T-cell (primary cell): ENCODE measurements at regions not wholly inside any gene's neighbourhood (a gene's known extent, or its start where the extent isn't known, plus 50 kb on each side); places are given as distances from the start of the nearest gene placed in this dataset.

Experiments
- ATAC-seq, 4 experiments: fragments of 200-7000 bp in 3 of 4; fragments of 150-1000 bp in 1 of 4; cut with Tn5 transposase; replicated peaks in 1 of 4; 1 replicate in 3 of 4; 2 replicates in 1 of 4; pipeline ENCODE4 v1.10.0; 2021; ENCODE audit warnings: moderate library complexity in 3 of 4, mild to moderate bottlenecking in 2 of 4, moderate number of reproducible peaks in 1 of 4
- CTCF ChIA-PET, 2 donors: fragments of 300-600 bp; sonication (Branson Sonifier 250); formaldehyde crosslinking; loops; one replicate each; lab custom pipeline; 2022; ENCODE audit warnings: antibody characterized with exemption in 2 of 2; lab: Charles Lee
- POLR2A ChIA-PET, 2 donors: fragments of 300-600 bp; sonication (Branson Sonifier 250); formaldehyde crosslinking; loops; one replicate each; lab custom pipeline; 2022; ENCODE audit warnings: antibody characterized with exemption in 2 of 2; lab: Charles Lee
- DNase-seq, 35 experiments: peaks; one replicate each; pipeline versions ENCODE4 v3.0.0 to v3.0.0-alpha.2; 2013 to 2023
- H3K27ac ChIP-seq: one replicate; pipeline ENCODE4 v1.5.1; 2013; ENCODE audit warnings: low read length
- H3K27me3 ChIP-seq, 2 experiments: replicated peaks in 1 of 2; 1 replicate in 1 of 2; 2 replicates in 1 of 2; pipeline versions ENCODE4 v1.6.1 to v1.7.0; 2013; ENCODE audit warnings: low read length in 1 of 2, mixed read lengths in 1 of 2; ENCODE audit not compliant: control insufficient read depth in 2 of 2, insufficient read depth in 2 of 2; ENCODE audit errors: extremely low read depth in 1 of 2
- H3K36me3 ChIP-seq, 2 donors: 1 replicate in 1 of 2; 2 replicates in 1 of 2; pipeline versions ENCODE4 v1.6.1 to v1.7.0; 2013; ENCODE audit warnings: low read length in 1 of 2; ENCODE audit not compliant: control insufficient read depth in 2 of 2, insufficient read depth in 1 of 2; ENCODE audit errors: extremely low read depth in 1 of 2
- H3K4me1 ChIP-seq, 2 experiments: 1 replicate in 1 of 2; 2 replicates in 1 of 2; pipeline versions ENCODE4 v1.6.1 to v1.7.0; 2013; ENCODE audit warnings: low read length in 2 of 2, mixed read lengths in 1 of 2; ENCODE audit not compliant: insufficient read depth in 2 of 2, control insufficient read depth in 1 of 2; ENCODE audit errors: extremely low read depth in 1 of 2
- H3K4me3 ChIP-seq, 2 donors: 1 replicate in 1 of 2; 2 replicates in 1 of 2; pipeline versions ENCODE4 v1.5.1 to v1.7.0; 2013; ENCODE audit warnings: mild to moderate bottlenecking in 2 of 2, low read length in 1 of 2, moderate library complexity in 1 of 2; ENCODE audit not compliant: control insufficient read depth in 1 of 2; ENCODE audit errors: extremely low read depth in 1 of 2
- H3K9me3 ChIP-seq: 2 replicates; pipeline ENCODE4 v1.7.0; 2013
- H3K27ac Mint-ChIP-seq, 2 donors: one replicate each; pipeline ENCODE4 v1.8.0; 2020 to 2021; ENCODE audit warnings: mild to moderate bottlenecking in 2 of 2, mixed read lengths in 2 of 2
- H3K27me3 Mint-ChIP-seq, 2 donors: one replicate each; pipeline ENCODE4 v1.8.0; 2021 to 2022; ENCODE audit warnings: mixed read lengths in 2 of 2
- H3K36me3 Mint-ChIP-seq: one replicate; pipeline ENCODE4 v1.8.0; 2021; ENCODE audit warnings: mixed read lengths
- H3K4me1 Mint-ChIP-seq, 3 donors: one replicate each; pipeline ENCODE4 v1.8.0; 2020 to 2022; ENCODE audit warnings: mixed read lengths in 3 of 3, mild to moderate bottlenecking in 1 of 3
- H3K4me3 Mint-ChIP-seq, 3 donors: one replicate each; pipeline ENCODE4 v1.8.0; 2020 to 2022; ENCODE audit warnings: mild to moderate bottlenecking in 3 of 3, mixed read lengths in 3 of 3, moderate library complexity in 3 of 3
- H3K9me3 Mint-ChIP-seq, 3 donors: one replicate each; pipeline ENCODE4 v1.8.0; 2020 to 2022; ENCODE audit warnings: mixed read lengths in 3 of 3
- WGBS: methylation state at CpG from one replicate; pipeline ENCODE4 v1.1.5; 2013; ENCODE audit warnings: missing lambda C conversion rate; ENCODE audit not compliant: insufficient coverage; 5-methylcytosine and 5-hydroxymethylcytosine counted together

DNA sequence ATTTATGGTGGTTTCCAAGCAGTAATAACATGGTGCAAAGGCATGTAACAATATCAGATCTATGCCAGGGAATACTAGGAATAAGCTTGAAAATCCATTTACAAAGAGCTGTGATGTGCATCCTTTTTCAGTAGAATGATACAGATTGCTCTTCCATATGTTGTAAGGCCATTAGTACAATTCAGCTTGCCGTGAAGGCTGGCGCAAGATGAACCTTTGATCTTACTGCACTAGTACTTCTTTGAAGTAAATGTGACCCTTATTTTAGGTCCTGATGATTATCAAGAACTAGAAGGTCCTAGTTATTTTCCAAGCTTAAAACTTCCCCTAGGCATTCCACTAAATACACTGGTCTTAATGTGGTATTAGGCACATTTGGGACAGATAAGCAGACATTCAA lies 210.1 kb upstream of the CD96 start:
- H3K27me3 ChIP-seq: no peaks in the 10 kb centered on the region
- ChIA-PET POLR2A (no interaction called here), CTCF (interaction anchor here in 1 of 2 donors (0.6 kb wide), 1 partner anchor 377 kb away, joined by 3 read pairs; no protein-coding TSS in a partner anchor)
- H3K4me1 Mint-ChIP-seq: peaks cover 7 to 10% (median 7%) of the 10 kb centered on the region in 3 donors
- H3K27me3 Mint-ChIP-seq: no peaks in the 10 kb centered on the region
- peaks cover 0 to 7% of the 10 kb centered on the region in 2 experiments for H3K4me1 ChIP-seq
- DNase-seq (no peak), ATAC-seq (no peak)
- H3K36me3 ChIP-seq: no peaks in the 10 kb centered on the region
- no peak overlapping the region for H3K4me3 ChIP-seq
- WGBS: 100% methylated on average over 1 of the region's 2 CpGs
- no peaks in the 10 kb centered on the region for H3K9me3 ChIP-seq
- no peak overlapping the region for H3K27ac Mint-ChIP-seq
- H3K36me3 Mint-ChIP-seq: no peaks in the 10 kb centered on the region
- H3K27ac ChIP-seq: no peak overlapping the region
- H3K9me3 Mint-ChIP-seq: no peaks in the 10 kb centered on the region
- no peak overlapping the region for H3K4me3 Mint-ChIP-seq

DNA sequence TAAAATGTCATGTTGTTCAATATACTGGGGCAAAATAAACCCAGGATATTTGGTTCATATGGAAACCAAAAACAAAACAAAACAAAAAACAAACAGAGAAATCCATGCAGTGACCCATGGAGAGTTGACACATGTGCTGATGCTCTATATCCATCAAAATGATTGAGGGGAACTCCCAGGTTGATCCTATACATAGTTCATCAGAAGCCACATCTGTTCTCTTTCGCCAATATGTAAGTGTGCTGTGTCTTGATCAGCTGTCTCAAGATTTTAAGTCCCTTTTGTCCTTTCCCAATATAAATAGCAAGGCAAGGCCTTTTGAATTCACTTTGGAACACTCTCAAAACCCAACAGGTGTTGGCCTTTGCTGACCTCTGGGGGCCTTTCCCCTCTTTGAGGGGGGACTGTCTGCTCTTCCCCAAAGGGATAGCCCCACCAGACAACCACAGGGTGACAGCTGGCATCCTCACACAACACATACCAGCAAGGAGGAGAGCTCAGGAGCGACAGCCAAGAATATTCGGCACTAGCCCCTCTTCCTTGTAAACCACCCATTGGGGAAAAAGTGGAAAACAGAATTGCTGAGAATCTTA lies 209.4 kb upstream of the CD96 start:
- no peak for DNase-seq
- Histone ChIP-seq H3K9me3 (no peaks in the 10 kb centered on the region), H3K4me1 (peaks cover 0 to 7% of the 10 kb centered on the region in 2 experiments), H3K27ac (no peak overlapping the region), H3K4me3 (no peak overlapping the region), H3K36me3 (no peaks in the 10 kb centered on the region), H3K27me3 (no peaks in the 10 kb centered on the region)
- no peaks in the 10 kb centered on the region for H3K9me3 Mint-ChIP-seq
- H3K4me1 Mint-ChIP-seq: peaks cover 10 to 13% (median 10%) of the 10 kb centered on the region in 3 donors
- no peaks in the 10 kb centered on the region for H3K27me3 Mint-ChIP-seq
- no peaks in the 10 kb centered on the region for H3K36me3 Mint-ChIP-seq
- H3K27ac Mint-ChIP-seq: no peak overlapping the region
- ATAC-seq: no peak
- no peak overlapping the region for H3K4me3 Mint-ChIP-seq
- ChIA-PET CTCF (interaction anchor here (0.6 to 0.8 kb wide), 3 partner anchors 20 to 254 kb away, joined by 3 read pairs; no protein-coding TSS in a partner anchor), POLR2A (interaction anchor here in 1 of 2 donors (0.6 kb wide), 1 partner anchor 752 kb away, joined by 3 read pairs; no protein-coding TSS in a partner anchor)
- WGBS: no CpG with 5 or more reads among the region's 3 CpGs

DNA sequence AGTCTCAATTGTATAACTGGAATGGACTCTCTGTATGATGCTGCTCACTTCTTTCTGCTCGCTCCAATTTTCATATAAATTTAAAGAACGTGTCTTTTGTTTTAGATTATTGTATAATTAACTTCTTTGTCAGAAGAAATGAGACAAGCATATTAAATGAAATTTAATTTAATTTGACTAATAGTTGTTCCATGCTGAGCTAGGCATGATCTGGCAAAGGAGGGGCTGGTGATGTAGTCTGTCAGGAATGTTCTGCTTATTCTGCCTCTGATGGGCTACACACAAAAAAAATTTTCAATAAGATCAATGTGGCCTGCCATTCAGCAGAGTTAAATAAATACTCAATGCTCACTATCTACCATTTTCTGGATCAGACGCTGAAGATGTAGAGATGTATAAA lies 208.4 kb upstream of the CD96 start:
- no peak for ATAC-seq
- DNase-seq: no peak
- no peaks in the 10 kb centered on the region for H3K9me3 ChIP-seq
- POLR2A ChIA-PET: no interaction called here
- H3K4me1 ChIP-seq: peaks cover 0 to 7% of the 10 kb centered on the region in 2 experiments
- Mint-ChIP-seq H3K27me3 (no peaks in the 10 kb centered on the region), H3K9me3 (no peaks in the 10 kb centered on the region), H3K36me3 (no peaks in the 10 kb centered on the region), H3K4me3 (no peak overlapping the region), H3K27ac (no peak overlapping the region), H3K4me1 (peaks cover 13 to 18% (median 17%) of the 10 kb centered on the region in 3 donors)
- no peak overlapping the region for H3K4me3 ChIP-seq
- no peaks in the 10 kb centered on the region for H3K36me3 ChIP-seq
- CTCF ChIA-PET: no interaction called here
- no CpG with 5 or more reads among the region's 3 CpGs for WGBS
- no peaks in the 10 kb centered on the region for H3K27me3 ChIP-seq
- H3K27ac ChIP-seq: no peak overlapping the region

DNA sequence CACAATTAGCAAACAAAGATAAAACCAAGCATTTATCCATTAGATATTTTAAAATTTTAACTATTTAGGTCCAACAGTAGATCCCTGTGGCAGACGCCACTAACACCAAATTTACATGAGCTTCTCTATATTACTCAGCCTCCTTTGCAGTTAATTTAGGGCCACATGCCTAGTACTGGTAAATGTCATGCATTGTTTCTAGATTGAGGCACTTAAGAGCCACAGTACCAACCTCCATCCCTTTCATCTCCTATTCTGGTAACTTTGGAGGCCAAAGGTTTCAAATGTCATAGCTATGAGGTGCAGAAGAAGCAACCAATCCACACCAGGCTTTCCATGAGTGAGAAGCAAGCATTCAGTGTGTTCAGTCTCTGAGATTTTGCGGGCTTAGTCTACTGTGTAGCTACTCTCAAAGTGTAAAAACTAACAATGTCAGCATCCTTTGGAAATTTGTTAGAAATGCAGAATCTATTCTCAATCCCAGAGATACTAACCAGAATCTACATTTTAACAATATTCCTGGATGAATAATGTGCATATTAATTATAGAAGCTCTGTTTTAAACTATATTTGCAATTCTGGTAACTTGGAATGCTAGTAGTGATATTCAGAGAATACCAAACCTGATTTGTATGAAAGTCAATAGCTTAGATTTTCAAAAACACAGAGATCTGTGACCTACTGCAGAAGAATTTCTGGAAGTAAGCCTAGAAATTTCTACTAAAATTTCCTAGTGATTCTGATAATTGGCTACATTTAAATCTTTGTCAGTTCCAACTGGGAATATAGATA lies 206.3 kb upstream of the CD96 start:
- no peaks in the 10 kb centered on the region for H3K27me3 ChIP-seq
- H3K4me1 ChIP-seq: peaks cover 0 to 7% of the 10 kb centered on the region in 2 experiments
- Mint-ChIP-seq H3K36me3 (peaks cover 4% of the 10 kb centered on the region), H3K4me3 (no peak overlapping the region), H3K4me1 (peaks cover 13 to 18% (median 17%) of the 10 kb centered on the region in 3 donors), H3K27me3 (no peaks in the 10 kb centered on the region), H3K27ac (no peak overlapping the region), H3K9me3 (peaks cover 5 to 8% (median 6%) of the 10 kb centered on the region in 3 donors)
- ATAC-seq: no peak
- no peak overlapping the region for H3K4me3 ChIP-seq
- DNase-seq: no peak
- H3K27ac ChIP-seq: no peak overlapping the region
- POLR2A ChIA-PET: interaction anchor here in 1 of 2 donors (0.7 kb wide), 1 partner anchor 155 kb away, joined by 3 read pairs; no protein-coding TSS in a partner anchor
- H3K9me3 ChIP-seq: no peaks in the 10 kb centered on the region
- no peaks in the 10 kb centered on the region for H3K36me3 ChIP-seq
- 100% methylated on average over 1 of the region's 2 CpGs for WGBS
- CTCF ChIA-PET: interaction anchor here (0.6 to 1.5 kb wide), 4 partner anchors 9 to 255 kb away, joined by 3 to 5 read pairs (median 4); no protein-coding TSS in a partner anchor

DNA sequence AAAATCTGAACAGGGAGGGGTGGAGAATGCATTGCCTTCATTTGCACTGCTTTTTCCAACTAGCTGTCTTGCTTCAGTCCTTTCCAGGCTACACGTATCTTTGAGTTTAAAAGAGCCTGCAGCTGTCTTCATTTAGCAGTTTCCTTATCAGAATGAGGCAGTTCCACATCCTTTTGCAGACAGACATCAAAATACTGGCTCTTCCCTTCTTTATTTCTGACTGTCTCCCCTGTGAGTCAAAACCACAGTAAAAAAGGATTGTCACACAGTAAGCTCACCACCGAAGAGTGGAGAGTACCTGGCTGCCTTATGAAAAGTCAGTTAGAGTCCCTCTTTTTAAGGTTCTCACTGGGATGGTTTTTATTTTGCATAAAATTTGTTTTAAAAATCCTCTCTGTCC lies 205.5 kb upstream of the CD96 start:
- H3K27me3 ChIP-seq: no peaks in the 10 kb centered on the region
- ATAC-seq: peak in 1 of 4 experiments; percentile 19
- H3K27ac Mint-ChIP-seq: peak overlapping the region in 1 of 2 donors; percentile 46
- no peak overlapping the region for H3K4me3 Mint-ChIP-seq
- ChIA-PET POLR2A (no interaction called here), CTCF (interaction anchor here (0.9 to 1.5 kb wide), 2 partner anchors 9 to 24 kb away, joined by 3 to 4 read pairs; no protein-coding TSS in a partner anchor)
- DNase-seq: no peak
- no peaks in the 10 kb centered on the region for H3K27me3 Mint-ChIP-seq
- no peaks in the 10 kb centered on the region for H3K36me3 ChIP-seq
- H3K27ac ChIP-seq: no peak overlapping the region
- H3K4me1 ChIP-seq: peaks cover 0 to 7% of the 10 kb centered on the region in 2 experiments
- 14% methylated on average over 1 of the region's 2 CpGs for WGBS
- no peak overlapping the region for H3K4me3 ChIP-seq
- H3K36me3 Mint-ChIP-seq: peaks cover 4% of the 10 kb centered on the region
- H3K9me3 Mint-ChIP-seq: peaks cover 5 to 9% (median 7%) of the 10 kb centered on the region in 3 donors
- peaks cover 13 to 18% (median 17%) of the 10 kb centered on the region in 3 donors for H3K4me1 Mint-ChIP-seq
- no peaks in the 10 kb centered on the region for H3K9me3 ChIP-seq

DNA sequence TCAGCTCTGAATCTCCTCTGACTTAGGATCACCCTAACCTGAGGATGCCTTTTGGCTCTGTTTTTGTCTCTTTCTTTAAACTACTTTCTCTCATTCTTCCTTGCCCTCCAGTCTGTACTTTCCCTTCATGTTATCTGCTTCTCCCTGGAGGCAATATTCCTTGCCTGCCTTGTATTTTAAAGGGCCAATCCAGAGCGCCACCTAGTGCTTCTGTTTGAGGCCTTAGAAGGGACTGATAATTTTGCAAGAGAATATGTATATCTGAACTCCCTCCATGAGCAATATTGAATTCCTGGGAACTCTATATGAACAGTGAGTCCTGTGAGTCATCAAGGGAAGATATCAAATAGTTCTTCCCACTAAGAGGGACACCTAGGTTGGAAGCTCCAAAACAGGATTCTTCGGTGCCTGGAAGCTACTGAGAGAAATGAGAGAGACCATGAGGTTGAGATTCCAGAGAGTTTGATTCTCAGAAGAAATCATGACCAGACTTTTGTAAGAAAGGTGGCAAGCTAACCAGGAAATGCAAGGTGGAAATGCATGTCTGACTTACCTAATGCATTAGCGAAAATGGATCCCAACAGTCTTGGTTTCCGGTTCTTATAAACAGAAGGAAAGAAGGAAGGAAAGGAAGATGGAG lies 203.8 kb upstream of the CD96 start:
- POLR2A ChIA-PET: no interaction called here
- Histone ChIP-seq H3K4me1 (peaks cover 0 to 7% of the 10 kb centered on the region in 2 experiments), H3K4me3 (no peak overlapping the region), H3K36me3 (no peaks in the 10 kb centered on the region), H3K27ac (no peak overlapping the region), H3K9me3 (no peaks in the 10 kb centered on the region), H3K27me3 (no peaks in the 10 kb centered on the region)
- CTCF ChIA-PET: interaction anchor here in 1 of 2 donors (0.6 to 1.0 kb wide), 2 partner anchors 23 to 140 kb away, joined by 3 to 5 read pairs; no protein-coding TSS in a partner anchor
- H3K36me3 Mint-ChIP-seq: peaks cover 4% of the 10 kb centered on the region
- no peak overlapping the region for H3K4me3 Mint-ChIP-seq
- H3K27me3 Mint-ChIP-seq: no peaks in the 10 kb centered on the region
- WGBS: 100% methylated on average over 2 of the region's 4 CpGs
- DNase-seq (peak in 21 of 35 experiments; percentile 1 to 62 (median 13)), ATAC-seq (peak in 1 of 4 experiments; percentile 38)
- peaks cover 5 to 10% (median 9%) of the 10 kb centered on the region in 3 donors for H3K9me3 Mint-ChIP-seq
- no peak overlapping the region for H3K27ac Mint-ChIP-seq
- peaks cover 13 to 18% (median 17%) of the 10 kb centered on the region in 3 donors for H3K4me1 Mint-ChIP-seq
